Endothelial cell of umbilical vein (primary cell): ENCODE measurements at regions not wholly inside any gene's neighbourhood (a gene's known extent, or its start where the extent isn't known, plus 50 kb on each side); places are given as distances from the start of the nearest gene placed in this dataset.

Experiments used
- EZH2 ChIP-seq: IDR thresholded peaks from 2 replicates; pipeline ENCODE4 v1.6.1; 2012; ENCODE audit warnings: borderline replicate concordance, low read depth, mild to moderate bottlenecking, moderate library complexity, low read length, inconsistent platforms; ENCODE audit not compliant: severe bottlenecking
- FOS ChIP-seq: IDR thresholded peaks from 2 replicates; pipeline ENCODE4 v1.6.1; 2011; ENCODE audit warnings: mild to moderate bottlenecking, low read length, moderate library complexity, borderline replicate concordance; ENCODE audit not compliant: insufficient read depth
- JUN ChIP-seq: IDR thresholded peaks from 2 replicates; pipeline ENCODE4 v1.6.1; 2011; ENCODE audit warnings: borderline replicate concordance, low read depth; ENCODE audit not compliant: insufficient read length, insufficient read depth
- MYC ChIP-seq: IDR thresholded peaks from one replicate; pipeline ENCODE4 v1.6.1; 2011; ENCODE audit warnings: mild to moderate bottlenecking, low read depth, low read length
- POLR2A ChIP-seq: IDR thresholded peaks from 2 replicates; pipeline ENCODE4 v1.6.1; 2012; ENCODE audit warnings: low read depth, mild to moderate bottlenecking, control low read depth, low read length
- POLR2AphosphoS5 ChIP-seq: IDR thresholded peaks from 2 replicates; pipeline ENCODE4 v1.6.1; 2012; ENCODE audit warnings: low read depth, mild to moderate bottlenecking, control low read depth, low read length, moderate library complexity; ENCODE audit not compliant: insufficient read depth
- TF ChIP-seq, protein P1 (sequence below), 2 donors: IDR thresholded peaks; 1 replicate in 1 of 2; 2 replicates in 1 of 2; pipeline ENCODE4 v1.5.1; 2011; ENCODE audit warnings: low read length in 2 of 2, mild to moderate bottlenecking in 2 of 2, moderate library complexity in 2 of 2, control low read depth in 1 of 2, inconsistent platforms in 1 of 2, low read depth in 1 of 2; ENCODE audit not compliant: insufficient read depth in 1 of 2; ENCODE audit errors: extremely low read depth in 1 of 2
- TF ChIP-seq, protein P2 (sequence below): IDR thresholded peaks from 2 replicates; pipeline ENCODE4 v1.6.1; 2011; ENCODE audit not compliant: insufficient read depth, insufficient read length

DNA sequence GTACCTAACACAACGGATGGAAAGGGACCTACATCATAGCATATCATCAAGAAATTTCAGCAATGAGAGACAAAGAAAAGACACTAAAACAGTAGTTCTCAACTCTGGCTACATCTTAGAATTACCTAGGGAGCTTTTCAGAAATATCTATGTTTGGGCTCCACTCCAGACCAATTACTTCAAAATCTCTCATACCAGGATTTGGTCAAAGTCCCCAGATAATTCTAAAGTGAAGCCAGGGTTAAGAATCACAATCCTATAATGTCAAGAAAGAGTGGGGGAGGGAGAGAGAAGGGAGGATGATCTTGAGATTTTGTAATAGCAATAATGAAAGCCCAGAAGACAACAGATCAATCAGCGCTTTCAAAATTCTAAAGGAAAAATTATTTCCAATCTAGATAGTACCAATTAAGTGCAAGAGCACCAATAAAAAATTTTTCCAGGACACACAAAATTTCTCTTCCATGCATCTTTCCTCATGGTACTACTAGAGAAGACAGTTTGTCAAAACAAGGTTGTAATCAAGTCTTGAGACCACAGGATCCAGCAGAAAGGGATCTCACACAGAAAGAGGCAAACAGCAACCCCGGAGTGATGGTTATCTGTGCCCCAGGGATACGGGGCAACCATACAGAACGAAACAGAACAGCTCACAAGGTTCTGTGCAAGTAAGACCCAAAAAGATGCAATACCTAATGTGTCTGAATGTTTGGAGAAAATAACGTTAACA lies 152.9 kb upstream of the DST start:
- TF ChIP-seq, protein P1, sequence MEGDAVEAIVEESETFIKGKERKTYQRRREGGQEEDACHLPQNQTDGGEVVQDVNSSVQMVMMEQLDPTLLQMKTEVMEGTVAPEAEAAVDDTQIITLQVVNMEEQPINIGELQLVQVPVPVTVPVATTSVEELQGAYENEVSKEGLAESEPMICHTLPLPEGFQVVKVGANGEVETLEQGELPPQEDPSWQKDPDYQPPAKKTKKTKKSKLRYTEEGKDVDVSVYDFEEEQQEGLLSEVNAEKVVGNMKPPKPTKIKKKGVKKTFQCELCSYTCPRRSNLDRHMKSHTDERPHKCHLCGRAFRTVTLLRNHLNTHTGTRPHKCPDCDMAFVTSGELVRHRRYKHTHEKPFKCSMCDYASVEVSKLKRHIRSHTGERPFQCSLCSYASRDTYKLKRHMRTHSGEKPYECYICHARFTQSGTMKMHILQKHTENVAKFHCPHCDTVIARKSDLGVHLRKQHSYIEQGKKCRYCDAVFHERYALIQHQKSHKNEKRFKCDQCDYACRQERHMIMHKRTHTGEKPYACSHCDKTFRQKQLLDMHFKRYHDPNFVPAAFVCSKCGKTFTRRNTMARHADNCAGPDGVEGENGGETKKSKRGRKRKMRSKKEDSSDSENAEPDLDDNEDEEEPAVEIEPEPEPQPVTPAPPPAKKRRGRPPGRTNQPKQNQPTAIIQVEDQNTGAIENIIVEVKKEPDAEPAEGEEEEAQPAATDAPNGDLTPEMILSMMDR (IDR thresholded peaks at IDR 0.05; ENCODE audit: extremely low read depth in 1 of 2, insufficient read depth in 1 of 2, low read depth in 1 of 2, low read length in 2 of 2), result no peak
- no peak for TF ChIP-seq POLR2AphosphoS5
- TF ChIP-seq, protein P2, sequence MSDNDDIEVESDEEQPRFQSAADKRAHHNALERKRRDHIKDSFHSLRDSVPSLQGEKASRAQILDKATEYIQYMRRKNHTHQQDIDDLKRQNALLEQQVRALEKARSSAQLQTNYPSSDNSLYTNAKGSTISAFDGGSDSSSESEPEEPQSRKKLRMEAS, result no peak
- no peak for TF ChIP-seq EZH2
- no peak for TF ChIP-seq MYC
- TF ChIP-seq JUN, result no peak
- TF ChIP-seq POLR2A, result no peak
- TF ChIP-seq FOS, result no peak
